Loucy (cell line): ENCODE measurements at regions not wholly inside any gene's neighbourhood (a gene's known extent, or its start where the extent isn't known, plus 50 kb on each side); places are given as distances from the start of the nearest gene placed in this dataset.
"Not testable (repeated sequence)": the region's sequence is repeated elsewhere in the genome, so short reads cannot be mapped to it uniquely, and the experiment has no call there.

Experiments
- EZH2phosphoT487 ChIP-seq: fragments of 200-600 bp; IDR thresholded peaks from 2 replicates; pipeline ENCODE4 v1.6.1; 2018; ENCODE audit warnings: antibody characterized with exemption, mild to moderate bottlenecking, moderate library complexity, borderline replicate concordance
- TF ChIP-seq, protein P1 (sequence below): fragments of 200-600 bp; sonication (generic); conservative IDR thresholded peaks from 2 replicates; pipeline ENCODE4 v1.5.1; 2014; ENCODE audit warnings: mild to moderate bottlenecking, antibody characterized with exemption, low read length

DNA sequence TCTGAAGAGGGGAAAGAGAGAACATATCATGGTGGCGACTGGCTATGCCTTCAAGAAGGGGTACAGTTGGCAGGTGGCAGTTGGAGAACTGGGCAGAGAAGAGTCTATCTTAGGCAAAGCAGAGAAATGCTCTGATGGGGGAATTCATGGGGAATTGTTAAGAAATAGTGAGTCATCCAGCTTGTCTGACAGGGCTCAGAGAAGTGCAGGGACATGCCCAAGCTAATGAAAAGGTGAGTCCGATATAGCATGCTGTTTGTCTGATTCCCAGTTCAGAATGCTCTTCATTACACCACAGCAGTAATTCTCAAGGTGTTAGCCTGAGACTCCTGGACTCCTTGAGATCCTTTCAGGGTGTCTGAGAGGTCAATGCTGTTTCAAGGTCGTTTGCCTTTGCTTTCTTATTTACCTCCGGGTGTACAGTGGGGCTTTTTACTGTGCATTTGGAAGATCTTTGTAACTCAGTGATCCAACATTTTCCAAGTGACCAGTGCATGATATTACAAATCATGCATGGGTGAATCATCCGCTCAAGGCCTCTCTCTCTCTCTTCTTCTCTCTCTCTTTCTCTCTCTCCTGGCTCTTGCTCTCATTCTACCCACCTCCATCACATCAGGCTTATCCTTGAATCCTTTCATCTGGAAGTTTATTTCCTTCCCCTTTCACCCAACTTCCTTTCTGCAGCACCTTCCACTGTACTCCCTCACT lies 51.5 kb upstream of the PAX8 start:
- TF ChIP-seq, protein P1, sequence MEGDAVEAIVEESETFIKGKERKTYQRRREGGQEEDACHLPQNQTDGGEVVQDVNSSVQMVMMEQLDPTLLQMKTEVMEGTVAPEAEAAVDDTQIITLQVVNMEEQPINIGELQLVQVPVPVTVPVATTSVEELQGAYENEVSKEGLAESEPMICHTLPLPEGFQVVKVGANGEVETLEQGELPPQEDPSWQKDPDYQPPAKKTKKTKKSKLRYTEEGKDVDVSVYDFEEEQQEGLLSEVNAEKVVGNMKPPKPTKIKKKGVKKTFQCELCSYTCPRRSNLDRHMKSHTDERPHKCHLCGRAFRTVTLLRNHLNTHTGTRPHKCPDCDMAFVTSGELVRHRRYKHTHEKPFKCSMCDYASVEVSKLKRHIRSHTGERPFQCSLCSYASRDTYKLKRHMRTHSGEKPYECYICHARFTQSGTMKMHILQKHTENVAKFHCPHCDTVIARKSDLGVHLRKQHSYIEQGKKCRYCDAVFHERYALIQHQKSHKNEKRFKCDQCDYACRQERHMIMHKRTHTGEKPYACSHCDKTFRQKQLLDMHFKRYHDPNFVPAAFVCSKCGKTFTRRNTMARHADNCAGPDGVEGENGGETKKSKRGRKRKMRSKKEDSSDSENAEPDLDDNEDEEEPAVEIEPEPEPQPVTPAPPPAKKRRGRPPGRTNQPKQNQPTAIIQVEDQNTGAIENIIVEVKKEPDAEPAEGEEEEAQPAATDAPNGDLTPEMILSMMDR: not testable (repeated sequence)
- TF ChIP-seq EZH2phosphoT487: not testable (repeated sequence)
